HG03342 (cell line): ENCODE measurements at regions not wholly inside any gene's neighbourhood (a gene's known extent, or its start where the extent isn't known, plus 50 kb on each side); places are given as distances from the start of the nearest gene placed in this dataset.
A peak's percentile ranks its signal among the peaks of the same experiment; 100 is the strongest.

Experiments used
- ATAC-seq: cut with Tn5 transposase; IDR thresholded peaks from one replicate; pipeline ENCODE4 v1.9.1; 2021; ENCODE audit warnings: mild to moderate bottlenecking, moderate library complexity; ENCODE audit not compliant: unreplicated experiment

DNA sequence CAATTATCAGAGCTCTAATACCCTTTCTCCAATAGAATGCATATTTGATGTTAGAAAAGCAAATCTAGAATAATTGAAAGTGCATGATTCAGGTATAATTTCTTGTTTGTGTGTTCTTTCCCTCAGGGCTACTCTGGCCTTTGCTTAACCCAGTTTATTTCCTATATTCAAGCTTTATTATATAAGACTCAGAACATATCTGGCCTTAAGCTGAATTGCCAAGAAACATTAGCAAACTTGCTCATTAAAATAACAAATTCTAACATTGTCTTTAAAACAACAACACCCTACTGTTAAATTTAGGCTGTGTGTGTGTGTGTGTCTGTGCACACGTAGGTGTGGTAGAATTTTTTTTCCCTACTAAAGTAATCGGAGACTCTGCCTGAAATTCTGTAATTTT, 426.5 kb downstream of the UTRN start:
- no peak for ATAC-seq

DNA sequence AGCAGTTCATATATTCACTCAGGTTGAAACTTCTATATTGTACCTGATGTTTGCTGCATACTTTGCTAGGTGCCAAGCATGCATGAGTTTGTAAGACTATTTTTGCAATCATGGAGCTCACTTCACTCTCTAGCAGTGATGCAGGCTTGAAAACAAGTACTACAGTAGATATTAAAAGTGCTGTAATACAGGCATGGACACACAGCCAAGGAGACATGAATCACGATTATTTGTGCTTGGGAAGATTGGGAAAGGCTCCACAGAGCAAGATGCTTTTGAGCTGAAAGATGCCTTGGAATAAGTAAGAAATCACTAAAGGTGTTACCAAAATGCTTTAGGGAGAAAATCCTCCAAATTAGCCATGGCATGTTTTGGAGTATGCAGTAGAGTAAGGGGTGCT, 427.4 kb downstream of the UTRN start:
- no peak for ATAC-seq

DNA sequence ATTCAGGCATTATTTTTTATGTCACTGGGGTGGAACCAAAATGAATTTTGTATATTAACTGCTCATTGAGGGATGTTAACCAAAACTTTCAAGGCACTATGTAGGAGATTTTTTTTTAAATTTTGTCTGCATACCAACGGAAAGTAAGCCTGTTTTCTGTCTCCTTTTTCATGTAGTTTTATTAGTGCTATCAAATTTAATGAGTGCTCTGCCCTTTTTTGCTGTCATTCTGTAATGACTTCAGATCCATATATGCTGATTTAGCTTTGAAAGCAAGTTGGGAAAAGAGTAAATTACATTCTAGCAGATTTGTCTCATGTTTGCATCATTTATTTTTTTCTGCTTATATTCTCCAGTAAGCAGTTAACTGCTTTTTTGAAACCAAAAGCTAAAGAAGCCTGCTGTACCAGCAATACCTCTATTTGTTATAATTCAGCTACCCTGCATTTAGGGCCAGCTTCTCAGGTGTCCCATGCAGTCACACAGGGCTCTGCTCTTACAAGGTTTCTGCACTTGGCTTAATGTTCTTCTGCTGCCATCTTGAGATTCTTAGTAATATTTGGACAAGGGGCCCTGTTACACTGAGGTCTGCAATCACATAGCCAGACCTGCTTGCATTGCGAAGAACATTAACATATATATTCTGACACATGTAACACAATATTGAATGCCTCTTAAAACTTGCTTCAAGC, 429.0 kb downstream of the UTRN start:
- ATAC-seq, result no peak

DNA sequence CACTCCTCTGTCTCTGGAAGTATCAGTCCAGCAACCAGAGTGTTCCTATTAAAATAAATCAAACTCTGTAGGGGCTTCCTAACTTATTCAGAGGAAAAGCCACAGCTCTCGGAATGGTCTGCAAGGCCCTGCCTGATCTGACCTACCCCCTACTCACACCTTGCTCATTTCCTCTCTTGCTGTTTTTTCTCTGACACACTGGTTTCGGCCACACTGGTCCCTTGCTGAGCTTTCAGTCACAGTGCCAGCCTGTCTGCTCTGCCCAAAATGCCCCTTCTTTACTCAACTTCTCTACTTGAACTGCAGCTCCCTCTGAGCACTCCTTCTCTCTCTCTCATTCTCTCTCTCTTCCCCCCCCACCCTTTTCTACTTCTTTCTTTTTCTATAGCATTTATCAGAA, 430.2 kb downstream of the UTRN start:
- ATAC-seq, result no peak

DNA sequence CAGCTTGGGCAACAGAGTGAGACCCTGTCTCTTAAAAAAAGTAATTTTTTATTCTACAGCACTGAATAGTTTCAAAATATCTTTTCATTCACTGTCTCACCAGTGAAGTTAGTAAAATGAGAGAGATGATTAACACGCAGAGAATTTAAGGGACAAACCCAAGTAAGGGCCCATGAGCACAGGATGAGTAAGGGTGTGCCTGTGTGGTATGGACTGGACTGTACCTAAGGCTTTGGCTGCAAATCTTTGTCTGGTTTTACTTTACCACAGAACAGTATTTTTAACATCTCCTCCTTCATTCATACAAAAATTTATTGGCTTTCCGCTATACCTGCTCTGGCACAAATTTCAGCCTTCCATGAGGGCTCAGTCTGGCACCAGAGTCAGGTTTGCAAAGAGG, 433.3 kb downstream of the UTRN start:
- ATAC-seq, result no peak

DNA sequence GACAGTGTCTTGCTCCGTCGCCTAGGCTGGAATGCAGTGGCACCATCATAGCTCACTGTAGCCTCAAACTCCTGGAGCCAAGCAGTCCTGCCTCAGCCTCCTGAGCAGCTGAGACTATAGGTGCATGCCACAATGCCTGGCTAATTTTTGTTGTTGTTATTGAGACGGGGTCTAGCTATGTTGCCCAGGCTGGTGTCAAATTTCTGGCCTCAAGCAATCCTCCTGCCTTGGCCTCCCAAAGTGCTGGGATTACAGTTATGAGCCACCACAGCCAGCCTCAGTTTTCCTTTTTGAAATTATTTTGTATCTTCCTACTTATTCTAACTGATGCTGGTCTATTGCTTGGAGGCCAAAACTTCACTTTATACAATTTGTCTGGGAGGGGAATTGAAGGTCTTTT, 436.1 kb downstream of the UTRN start:
- ATAC-seq, result no peak

DNA sequence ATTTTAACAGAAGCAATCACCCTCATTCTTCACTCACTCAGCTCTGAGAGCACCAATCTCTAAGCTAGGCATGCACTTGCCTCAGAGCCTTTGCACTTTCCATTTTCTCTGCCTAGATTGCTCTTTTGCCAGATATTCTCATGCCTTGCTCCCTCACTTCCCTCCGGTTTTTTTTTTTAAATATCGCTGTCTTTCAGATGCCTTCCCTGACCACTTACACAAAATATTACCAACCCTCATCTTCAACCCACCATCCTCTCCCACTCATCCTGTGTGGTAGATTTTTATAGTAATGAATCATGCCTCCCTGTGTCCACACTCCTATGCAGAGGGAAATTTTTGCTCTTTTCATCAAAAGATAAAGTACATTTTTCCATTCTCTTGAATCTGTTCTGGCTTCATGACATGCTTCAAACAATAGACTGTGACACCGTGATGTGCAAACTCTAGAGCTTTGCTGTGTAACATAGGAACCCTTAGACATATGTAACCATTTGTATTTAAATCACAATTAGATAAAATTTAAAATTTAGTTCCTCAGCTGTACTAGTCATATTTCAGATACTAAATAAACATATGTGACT, 437.1 kb downstream of the UTRN start:
- no peak for ATAC-seq

DNA sequence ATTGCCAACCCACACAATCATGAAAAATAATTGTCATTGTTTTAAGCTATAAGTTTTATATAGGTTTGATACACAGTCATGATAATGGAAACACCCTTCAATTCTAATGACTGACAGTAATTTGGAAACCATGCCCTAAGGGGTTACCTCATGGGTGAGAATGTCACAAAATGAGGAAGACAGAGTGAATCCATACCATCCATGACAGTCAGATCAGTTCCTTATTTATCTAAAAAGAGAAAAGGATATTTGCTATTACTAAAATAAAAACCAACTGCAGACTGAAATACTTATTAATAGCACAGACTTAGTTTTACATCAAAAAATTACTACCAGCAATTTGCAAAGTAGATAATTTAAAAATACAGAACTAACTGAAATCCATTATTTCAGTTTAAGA, 437.8 kb downstream of the UTRN start:
- ATAC-seq, result no peak

DNA sequence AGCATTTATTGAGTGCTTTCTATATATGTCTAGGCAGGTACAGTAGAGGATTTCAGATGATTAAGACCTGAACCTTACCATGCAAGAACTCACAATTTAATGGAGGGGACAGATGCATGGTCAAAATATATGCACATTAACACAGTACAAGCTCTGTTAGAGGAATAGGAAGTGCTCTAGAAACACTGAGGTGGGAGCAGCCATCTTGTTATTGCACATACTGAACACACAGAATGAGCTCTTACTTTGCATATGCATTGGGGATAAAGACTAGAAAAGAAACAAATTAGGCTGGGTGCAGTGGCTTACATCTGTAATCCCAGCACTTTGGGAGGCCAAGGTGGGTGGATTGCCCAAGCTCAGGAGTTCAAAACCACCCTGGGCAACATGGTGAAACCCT, 438.3 kb downstream of the UTRN start:
- ATAC-seq, result no peak

DNA sequence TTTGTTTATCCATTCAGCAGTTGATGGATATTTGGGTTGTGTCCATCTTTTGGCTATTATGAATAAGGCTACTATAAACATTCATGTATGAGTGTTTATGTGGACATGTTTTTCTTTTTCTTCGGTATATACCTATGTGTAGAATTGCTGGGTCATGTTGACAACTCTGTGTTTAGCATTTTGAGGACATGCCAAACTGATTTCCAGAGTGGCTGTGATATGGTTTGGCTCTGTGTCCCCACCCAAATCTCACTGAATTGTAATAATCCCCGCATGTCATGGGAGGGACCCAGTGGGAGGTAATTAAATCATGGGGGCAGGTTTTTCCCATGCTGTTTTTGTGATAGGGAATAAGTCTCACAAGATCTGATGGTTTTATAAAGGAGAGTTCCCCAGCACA, 439.7 kb downstream of the UTRN start:
- no peak for ATAC-seq

DNA sequence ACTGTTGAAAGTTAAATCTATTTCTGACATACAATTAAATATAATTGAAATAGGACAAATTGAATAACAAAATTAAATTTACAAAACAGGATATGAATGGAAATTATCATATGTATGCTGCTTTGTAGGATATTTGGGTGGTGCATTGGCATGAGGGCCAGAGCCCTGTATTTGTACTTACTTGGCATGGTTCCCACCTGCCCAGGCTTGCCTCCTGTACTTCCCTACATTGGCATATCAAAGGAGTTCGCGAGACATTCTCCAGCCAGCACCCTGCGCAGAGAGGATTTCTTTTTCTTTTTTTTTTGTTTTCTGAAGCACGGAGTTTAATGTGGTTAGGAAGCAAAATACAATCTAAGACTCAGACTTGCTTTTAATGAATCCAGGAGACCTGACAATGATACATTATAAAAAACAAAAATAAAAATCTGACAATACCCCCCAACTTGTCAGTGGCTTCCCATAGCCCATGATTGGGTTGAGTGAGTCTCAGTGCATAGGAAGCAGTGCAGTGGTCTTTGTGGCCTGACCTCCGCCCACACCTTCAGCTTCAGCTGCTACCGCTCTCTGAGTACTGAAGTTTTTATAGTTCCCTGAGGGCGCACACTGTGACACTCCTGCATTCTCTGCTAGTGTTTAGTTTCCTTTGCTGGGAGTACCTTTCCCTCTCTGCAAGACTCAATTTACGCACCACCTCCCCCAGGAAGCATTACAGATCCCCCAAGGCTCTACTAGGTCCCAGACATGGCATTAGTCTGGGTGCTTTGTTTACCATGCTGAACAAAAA, 440.8 kb downstream of the UTRN start:
- ATAC-seq, result no peak

DNA sequence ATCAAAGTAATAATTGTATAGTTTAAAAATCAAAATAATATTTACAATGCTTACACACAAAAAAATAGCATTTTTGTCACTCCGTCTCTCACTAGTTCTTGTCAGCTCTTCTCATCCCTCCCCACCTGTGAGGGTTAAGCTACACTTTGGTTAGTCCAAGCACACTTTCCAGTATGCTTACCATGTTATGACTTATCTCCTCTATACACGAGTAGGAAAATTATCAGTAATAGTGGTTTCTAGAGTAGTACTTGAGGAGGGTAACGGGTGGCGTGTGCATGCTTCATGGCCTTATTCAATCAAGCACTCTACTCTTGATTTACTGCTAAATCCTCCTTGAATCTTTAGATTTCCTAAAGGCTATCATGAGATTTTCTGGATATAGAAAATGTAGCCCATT, 443.7 kb downstream of the UTRN start:
- ATAC-seq, result no peak

DNA sequence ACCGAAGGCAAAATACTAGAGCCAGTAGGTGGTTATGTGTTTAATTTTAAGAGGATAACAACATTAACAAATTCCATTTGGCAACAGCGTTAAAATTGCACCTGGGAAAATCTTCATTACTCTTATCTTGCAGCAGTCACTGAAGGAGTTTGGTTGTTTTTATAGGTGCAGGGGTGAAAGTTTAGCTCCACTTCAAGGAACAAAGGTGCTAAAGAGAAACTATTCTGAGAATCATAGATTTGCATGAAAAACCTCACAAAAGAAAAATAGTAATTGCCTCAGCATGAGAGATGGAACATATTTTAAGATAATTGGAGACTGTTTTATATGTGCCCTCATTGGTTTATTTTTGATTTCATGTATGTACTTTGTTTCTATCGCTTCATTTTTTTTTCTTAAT, 444.4 kb downstream of the UTRN start:
- ATAC-seq, result peak; percentile 68

DNA sequence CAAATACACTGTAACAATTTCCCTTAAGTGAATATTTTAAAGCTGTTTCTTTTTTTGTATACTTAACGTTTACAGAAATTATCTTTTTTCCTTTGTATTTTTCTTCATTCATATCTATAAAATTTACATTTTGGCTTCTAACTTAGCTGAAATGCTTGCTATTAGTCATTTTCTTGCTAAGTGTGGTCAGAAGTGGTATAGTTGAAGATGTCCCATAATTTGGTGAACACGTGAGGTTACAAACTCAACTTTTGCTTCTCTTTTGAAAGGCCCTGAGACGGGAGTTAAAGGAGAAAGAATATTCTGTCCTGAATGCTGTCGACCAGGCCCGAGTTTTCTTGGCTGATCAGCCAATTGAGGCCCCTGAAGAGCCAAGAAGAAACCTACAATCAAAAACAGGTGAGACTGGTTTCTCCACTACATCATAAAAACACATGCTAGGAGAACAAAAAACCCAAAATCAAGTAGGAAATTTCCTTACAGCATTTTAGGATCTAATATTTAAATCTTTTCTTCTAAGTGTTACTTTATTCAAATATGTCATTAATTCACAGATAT, 445.0 kb downstream of the UTRN start:
- peak; percentile 40 for ATAC-seq

DNA sequence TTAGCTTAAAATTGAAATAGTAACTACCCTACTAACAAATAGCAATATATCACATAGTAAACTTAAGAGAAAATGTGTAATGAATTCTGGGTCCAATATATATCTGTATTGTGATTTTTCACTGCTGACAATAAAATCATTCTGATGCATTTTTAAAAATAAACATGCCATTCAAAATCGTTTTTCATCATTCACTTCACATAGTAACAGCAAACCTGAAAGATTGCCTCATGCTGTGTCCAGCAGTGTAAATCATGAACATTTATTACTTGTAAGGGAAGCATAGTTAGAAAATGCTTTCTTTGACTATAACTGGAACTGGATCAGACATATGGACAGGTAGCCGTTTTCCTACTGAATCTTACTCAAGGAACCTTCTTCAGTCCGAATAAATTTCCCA, 446.1 kb downstream of the UTRN start:
- ATAC-seq, result no peak

DNA sequence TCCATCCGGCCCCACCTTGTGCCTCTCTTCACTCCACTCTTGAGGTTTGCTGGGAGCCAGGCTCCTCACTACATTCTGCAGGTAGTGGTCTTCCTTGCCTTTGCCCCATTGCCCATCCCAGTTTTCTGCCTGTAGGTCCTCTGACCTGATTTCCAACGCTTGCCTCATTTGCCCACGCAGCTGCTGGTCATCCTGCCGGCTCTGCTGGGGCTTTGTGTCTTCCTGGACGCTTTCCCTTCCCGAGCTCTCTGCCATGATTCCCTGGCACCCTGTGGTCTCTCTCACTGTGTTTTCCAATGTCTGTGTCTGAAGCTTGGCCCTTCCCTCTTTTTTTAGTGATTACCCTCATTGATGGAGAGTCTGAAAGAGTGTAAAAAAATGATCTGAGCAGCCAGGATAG, 451.6 kb downstream of the UTRN start:
- no peak for ATAC-seq

DNA sequence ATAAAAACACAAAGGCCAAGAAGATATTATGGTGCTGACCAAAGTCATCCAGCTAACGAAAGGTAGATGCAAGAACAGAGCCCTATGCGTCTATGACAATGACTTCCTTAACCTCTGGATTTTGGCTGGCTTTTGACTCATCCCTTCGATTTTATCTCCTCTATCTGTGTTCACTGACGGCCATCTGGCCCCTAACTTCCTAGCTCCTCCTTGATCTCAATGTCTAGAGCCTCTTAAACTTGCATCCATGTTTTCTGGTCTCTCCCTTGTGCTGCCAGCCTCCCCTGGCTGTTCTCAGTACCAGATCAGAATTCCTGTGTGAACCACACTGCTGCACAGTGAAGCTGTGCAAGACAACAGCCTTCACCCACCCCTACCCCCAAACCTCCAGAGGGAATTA, 452.9 kb downstream of the UTRN start:
- ATAC-seq, result no peak

DNA sequence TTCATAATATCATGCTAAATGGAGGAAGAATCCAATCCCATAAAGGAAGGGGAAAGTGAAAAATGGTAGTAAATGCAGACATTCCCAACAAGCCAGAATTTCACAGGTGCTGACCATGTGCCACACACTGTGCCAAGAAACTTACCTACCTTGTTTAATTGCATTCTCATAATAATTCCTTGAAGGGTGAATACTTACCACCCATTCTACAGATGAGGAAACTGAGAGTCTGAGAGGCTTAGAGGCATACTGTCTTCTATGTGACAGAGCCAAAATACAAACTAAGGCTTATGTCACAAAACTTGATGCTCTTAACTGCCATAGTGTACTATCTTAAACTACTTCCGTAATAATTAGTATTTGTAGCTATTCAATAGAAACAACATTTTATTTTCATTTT, 454.7 kb downstream of the UTRN start:
- no peak for ATAC-seq

DNA sequence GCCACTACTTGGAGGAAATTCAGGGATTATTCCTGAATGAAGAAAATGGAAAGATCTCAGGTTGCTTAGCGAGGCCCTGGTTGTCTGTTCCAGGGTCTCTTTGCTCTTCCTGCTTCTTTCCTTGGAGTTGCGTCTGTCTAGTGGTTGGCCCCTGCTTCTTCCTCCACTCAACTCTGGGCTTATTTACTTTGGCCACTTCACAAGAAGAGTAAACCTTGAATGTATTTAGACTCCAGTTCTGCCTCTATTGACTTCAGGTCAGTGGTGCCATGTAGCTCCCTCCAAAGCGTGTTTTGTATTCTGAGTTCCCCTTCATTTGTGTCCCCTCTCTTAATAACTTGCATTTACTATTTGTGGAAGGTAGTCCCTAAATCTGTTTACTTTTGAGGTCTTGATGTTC, 456.5 kb downstream of the UTRN start:
- no peak for ATAC-seq

DNA sequence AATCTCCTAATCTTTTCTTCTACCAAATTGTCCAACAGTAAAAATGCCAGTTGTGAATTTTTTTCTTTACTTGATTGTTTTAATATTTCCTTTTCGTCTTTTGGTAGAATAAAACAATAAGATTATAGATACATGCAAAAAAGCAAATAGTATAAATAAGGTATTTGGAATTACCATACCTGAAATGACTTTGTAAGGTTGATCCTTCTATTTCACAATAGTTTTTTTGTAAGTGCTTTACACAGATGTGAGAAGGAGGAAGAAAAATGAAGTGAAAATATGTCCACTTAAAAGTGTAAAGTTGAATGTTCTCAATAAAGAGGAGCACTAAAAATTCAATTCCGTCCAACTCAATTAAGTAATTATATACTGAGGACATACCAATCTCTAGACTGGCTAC, 457.6 kb downstream of the UTRN start:
- ATAC-seq, result no peak

DNA sequence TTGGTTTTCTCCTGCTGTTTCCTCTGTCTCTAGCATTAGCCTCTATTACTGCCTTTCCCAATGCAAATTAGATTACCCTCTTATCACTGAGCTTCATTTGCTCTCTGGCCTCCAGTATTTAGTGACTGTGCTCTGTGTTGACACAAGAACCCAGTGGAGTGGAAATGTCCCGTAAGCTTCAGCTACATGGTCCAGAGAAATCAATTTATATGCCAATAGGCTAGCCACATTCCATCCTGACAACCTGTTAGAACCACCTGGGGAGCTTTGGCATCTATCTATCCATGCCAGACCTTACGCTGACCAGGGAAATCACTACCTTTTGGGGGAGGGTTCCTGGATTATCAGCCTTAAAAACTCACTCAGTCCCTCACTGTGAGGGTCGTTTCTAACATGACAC, 459.6 kb downstream of the UTRN start:
- no peak for ATAC-seq

DNA sequence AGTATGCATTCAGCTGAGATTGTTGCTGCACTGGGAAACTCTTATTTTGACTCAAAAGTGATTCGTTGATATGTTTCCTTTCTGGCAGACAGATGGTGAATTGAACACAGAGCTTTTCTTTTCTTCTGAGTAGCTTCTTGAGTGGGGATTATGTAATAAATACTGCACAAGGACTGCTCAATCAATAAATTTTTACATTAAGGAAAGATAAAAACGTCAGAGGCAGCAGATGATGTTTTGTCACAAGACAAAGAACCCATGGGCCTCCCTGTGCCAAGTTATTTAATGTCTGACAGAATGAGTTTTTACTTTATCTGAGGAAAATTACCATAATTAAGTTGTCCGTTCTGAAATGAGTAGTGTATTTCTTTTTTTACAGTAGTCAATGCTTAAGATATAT, 460.3 kb downstream of the UTRN start:
- no peak for ATAC-seq
